Ishikawa (cell line): ENCODE measurements at regions not wholly inside any gene's neighbourhood (a gene's known extent, or its start where the extent isn't known, plus 50 kb on each side); places are given as distances from the start of the nearest gene placed in this dataset.

Experiments used
- CEBPB ChIP-seq: IDR thresholded peaks from 2 replicates; pipeline ENCODE4 v1.6.1; 2012
- EP300 ChIP-seq: IDR thresholded peaks from 2 replicates; pipeline ENCODE4 v1.6.1; 2012; ENCODE audit warnings: borderline replicate concordance
- FOXM1 ChIP-seq: IDR thresholded peaks from 2 replicates; pipeline ENCODE4 v1.6.1; 2012; ENCODE audit warnings: low read depth, borderline replicate concordance
- RAD21 ChIP-seq: IDR thresholded peaks from 2 replicates; pipeline ENCODE4 v1.6.1; 2012; ENCODE audit warnings: low read depth
- TAF1 ChIP-seq: IDR thresholded peaks from 2 replicates; pipeline ENCODE4 v1.6.1; 2012; ENCODE audit warnings: low read depth, mild to moderate bottlenecking
- TCF12 ChIP-seq: IDR thresholded peaks from 2 replicates; pipeline ENCODE4 v1.6.1; 2012; ENCODE audit warnings: low read depth
- TF ChIP-seq, protein P1 (sequence below): IDR thresholded peaks from 2 replicates; pipeline ENCODE4 v1.6.1; 2012; ENCODE audit warnings: low read depth, mild to moderate bottlenecking

DNA sequence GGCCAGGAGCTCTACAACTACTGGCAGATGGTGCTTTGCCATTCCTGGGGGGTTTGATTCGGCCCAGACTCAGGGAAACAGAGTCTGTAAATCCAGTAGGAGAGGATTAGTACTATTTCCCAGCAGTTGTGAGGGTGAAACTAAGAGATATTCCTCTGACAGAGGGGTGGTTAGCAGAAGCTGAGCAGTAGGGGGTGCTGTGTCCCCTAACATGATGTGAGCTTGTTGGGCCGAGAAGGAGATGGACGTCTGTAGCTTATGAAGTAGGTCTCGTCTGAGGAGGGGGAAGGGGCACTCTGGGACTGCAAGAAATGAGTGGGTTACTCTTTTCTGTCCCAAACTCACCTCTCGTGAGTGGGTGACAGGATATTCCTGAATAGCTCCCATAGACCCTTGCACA, 179.2 kb upstream of the MBL2 start:
- no peak for TF ChIP-seq FOXM1
- TF ChIP-seq CEBPB = no peak
- TF ChIP-seq, protein P1, sequence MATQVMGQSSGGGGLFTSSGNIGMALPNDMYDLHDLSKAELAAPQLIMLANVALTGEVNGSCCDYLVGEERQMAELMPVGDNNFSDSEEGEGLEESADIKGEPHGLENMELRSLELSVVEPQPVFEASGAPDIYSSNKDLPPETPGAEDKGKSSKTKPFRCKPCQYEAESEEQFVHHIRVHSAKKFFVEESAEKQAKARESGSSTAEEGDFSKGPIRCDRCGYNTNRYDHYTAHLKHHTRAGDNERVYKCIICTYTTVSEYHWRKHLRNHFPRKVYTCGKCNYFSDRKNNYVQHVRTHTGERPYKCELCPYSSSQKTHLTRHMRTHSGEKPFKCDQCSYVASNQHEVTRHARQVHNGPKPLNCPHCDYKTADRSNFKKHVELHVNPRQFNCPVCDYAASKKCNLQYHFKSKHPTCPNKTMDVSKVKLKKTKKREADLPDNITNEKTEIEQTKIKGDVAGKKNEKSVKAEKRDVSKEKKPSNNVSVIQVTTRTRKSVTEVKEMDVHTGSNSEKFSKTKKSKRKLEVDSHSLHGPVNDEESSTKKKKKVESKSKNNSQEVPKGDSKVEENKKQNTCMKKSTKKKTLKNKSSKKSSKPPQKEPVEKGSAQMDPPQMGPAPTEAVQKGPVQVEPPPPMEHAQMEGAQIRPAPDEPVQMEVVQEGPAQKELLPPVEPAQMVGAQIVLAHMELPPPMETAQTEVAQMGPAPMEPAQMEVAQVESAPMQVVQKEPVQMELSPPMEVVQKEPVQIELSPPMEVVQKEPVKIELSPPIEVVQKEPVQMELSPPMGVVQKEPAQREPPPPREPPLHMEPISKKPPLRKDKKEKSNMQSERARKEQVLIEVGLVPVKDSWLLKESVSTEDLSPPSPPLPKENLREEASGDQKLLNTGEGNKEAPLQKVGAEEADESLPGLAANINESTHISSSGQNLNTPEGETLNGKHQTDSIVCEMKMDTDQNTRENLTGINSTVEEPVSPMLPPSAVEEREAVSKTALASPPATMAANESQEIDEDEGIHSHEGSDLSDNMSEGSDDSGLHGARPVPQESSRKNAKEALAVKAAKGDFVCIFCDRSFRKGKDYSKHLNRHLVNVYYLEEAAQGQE = no peak
- TF ChIP-seq TAF1 = no peak
- TF ChIP-seq TCF12 = no peak
- peak; percentile 86 for TF ChIP-seq RAD21
- no peak for TF ChIP-seq EP300
